ENCODE measurements at regions not wholly inside any gene's neighbourhood (a gene's known extent, or its start where the extent isn't known, plus 50 kb on each side); places are given as distances from the start of the nearest gene placed in this dataset.

- no peak for TF ChIP-seq EZH2 (IDR thresholded peaks at IDR 0.05; ENCODE audit: low read depth, low read length, severe bottlenecking)
- TF ChIP-seq POLR2AphosphoS5 (IDR thresholded peaks at IDR 0.05; ENCODE audit: low read depth, low read length), result no peak
Measured at GRCh38 chr9:87062746-87063145, 115.4 kb upstream of the GAS1 start.
